HepG2 (cell line): ENCODE measurements at regions not wholly inside any gene's neighbourhood (a gene's known extent, or its start where the extent isn't known, plus 50 kb on each side); places are given as distances from the start of the nearest gene placed in this dataset.

Experiments
- ATAC-seq: fragments of 200-7000 bp; cut with Tn5 transposase; 3 replicates; pipeline ENCODE4 v1.9.1; 2020; ENCODE audit warnings: mild to moderate bottlenecking, moderate library complexity
- BruUV-seq: library from RNA; stranded (reverse); fragments of 400-500 nt; replicated peaks from 2 replicates; lab custom pipeline; 2021; lab: Mats Ljungman, UMichigan
- CTCF ChIA-PET: fragments of 300-600 bp; formaldehyde crosslinking; extraction: SDS; loops from one replicate; lab custom pipeline; 2021; ENCODE audit warnings: low total read pairs, inconsistent platforms, low intra/inter-chr PET ratio; lab: Yijun Ruan, JAX
- POLR2A ChIA-PET: fragments of 350-600 bp; sonication (Branson Sonifier 250); formaldehyde crosslinking; loops from one replicate; lab custom pipeline; 2020; ENCODE audit warnings: antibody characterized with exemption, inconsistent platforms; lab: Yijun Ruan, JAX
- DNase-seq: peaks from one replicate; pipeline ENCODE4 v3.0.0-alpha.2; 2015; ENCODE audit warnings: low spot score
- FAIRE-seq: peaks from 3 replicates; lab custom pipeline; 2011; peaks lifted over from hg19 to GRCh38; lab: Jason Lieb, UNC
- H2AFZ ChIP-seq: one replicate; pipeline ENCODE4 v1.6.1; 2011; ENCODE audit warnings: low read length, inconsistent platforms
- H3K27ac ChIP-seq: fragments of 300-600 bp; 3 replicates; pipeline ENCODE4 v1.8.0; 2011; ENCODE audit warnings: mixed run types, mild to moderate bottlenecking, mixed read lengths, low read length, inconsistent platforms; ENCODE audit not compliant: insufficient read depth; ENCODE audit errors: extremely low read length
- H3K27me3 ChIP-seq, 2 experiments: fragments of 200-600 bp in 1 of 2; 2 replicates in 1 of 2; 3 replicates in 1 of 2; pipeline versions ENCODE4 v1.6.0 to v1.8.0; 2011; ENCODE audit warnings: low read length in 2 of 2, mild to moderate bottlenecking in 2 of 2, moderate library complexity in 2 of 2, inconsistent platforms in 1 of 2; ENCODE audit not compliant: insufficient read depth in 2 of 2, control insufficient read depth in 1 of 2
- H3K36me3 ChIP-seq, 2 experiments: fragments of 200-600 bp in 1 of 2; replicated peaks in 1 of 2; 2 replicates in 1 of 2; 3 replicates in 1 of 2; pipeline versions ENCODE4 v1.5.1 to v1.8.0; 2011; ENCODE audit warnings: low read length in 2 of 2, inconsistent platforms in 1 of 2; ENCODE audit not compliant: insufficient read depth in 2 of 2, control insufficient read depth in 1 of 2
- H3K4me1 ChIP-seq: 2 replicates; pipeline ENCODE4 v1.5.1; 2012; ENCODE audit warnings: low read length, inconsistent platforms; ENCODE audit not compliant: insufficient read depth
- H3K4me2 ChIP-seq: 2 replicates; pipeline ENCODE4 v1.6.0; 2011; ENCODE audit warnings: low read depth, low read length, inconsistent platforms
- H3K4me3 ChIP-seq, 3 experiments: fragments of 200-600 bp in 1 of 3; sonication (generic), shearing (Covaris generic) in 1 of 3; replicated peaks in 1 of 3; 2 replicates each; pipeline ENCODE4 v1.5.1; 2011 to 2016; ENCODE audit warnings: low read length in 3 of 3, inconsistent platforms in 2 of 3, low read depth in 2 of 3, mild to moderate bottlenecking in 2 of 3, control low read depth in 1 of 3, mixed read lengths in 1 of 3; ENCODE audit not compliant: insufficient read depth in 1 of 3
- H3K79me2 ChIP-seq: one replicate; pipeline ENCODE4 v1.6.1; 2011; ENCODE audit warnings: low read length, inconsistent platforms; ENCODE audit not compliant: insufficient read depth
- H3K9ac ChIP-seq: 2 replicates; pipeline ENCODE4 v1.6.0; 2011; ENCODE audit warnings: mild to moderate bottlenecking, low read depth, low read length, inconsistent platforms; ENCODE audit not compliant: insufficient read depth
- H3K9me3 ChIP-seq: 2 replicates; pipeline ENCODE4 v1.5.1; 2012; ENCODE audit warnings: mild to moderate bottlenecking, low read length
- H4K20me1 ChIP-seq: 2 replicates; pipeline ENCODE4 v1.6.0; 2011; ENCODE audit warnings: inconsistent platforms, mild to moderate bottlenecking, low read length, moderate library complexity; ENCODE audit not compliant: insufficient read depth
- CEBPG ChIP-seq: IDR thresholded peaks from 2 replicates; pipeline ENCODE4 v1.6.1; 2016
- CENPBD1 ChIP-seq: sonication (generic); formaldehyde crosslinking; IDR thresholded peaks from 2 replicates; pipeline ENCODE4 v1.8.0; 2022; ENCODE audit warnings: missing genetic modification reagents, low read depth, mild to moderate bottlenecking, borderline replicate concordance
- EZH2 ChIP-seq: conservative IDR thresholded peaks from 2 replicates; pipeline ENCODE4 v1.6.1; 2012; ENCODE audit warnings: mild to moderate bottlenecking, low read depth, low read length, moderate library complexity
- HNRNPK ChIP-seq: fragments of 200-400 bp; formaldehyde crosslinking; IDR thresholded peaks from 2 replicates; pipeline ENCODE4 v1.6.1; 2018; ENCODE audit warnings: low read length, low read depth, moderate library complexity, mild to moderate bottlenecking; ENCODE audit not compliant: poor library complexity, severe bottlenecking
- MYC ChIP-seq: sonication (generic); formaldehyde crosslinking; IDR thresholded peaks from 2 replicates; pipeline ENCODE4 v1.9.0; 2021; ENCODE audit warnings: missing genetic modification reagents, borderline replicate concordance
- RNF2 ChIP-seq: fragments of 450-650 bp; conservative IDR thresholded peaks from 2 replicates; pipeline ENCODE4 v1.6.1; 2016; ENCODE audit warnings: low read depth
- SMARCC2 ChIP-seq: fragments of 450-650 bp; IDR thresholded peaks from 2 replicates; pipeline ENCODE4 v1.6.1; 2017; ENCODE audit warnings: antibody characterized with exemption, mild to moderate bottlenecking
- ZGPAT ChIP-seq: IDR thresholded peaks from 2 replicates; pipeline ENCODE4 v1.6.1; 2016; ENCODE audit warnings: mild to moderate bottlenecking
- ZNF280D ChIP-seq: sonication (generic); formaldehyde crosslinking; IDR thresholded peaks from 2 replicates; pipeline ENCODE4 v1.5.1; 2020; ENCODE audit warnings: mild to moderate bottlenecking, missing genetic modification reagents
- ZNF615 ChIP-seq: sonication (generic); formaldehyde crosslinking; IDR thresholded peaks from 2 replicates; pipeline ENCODE4 v1.5.0; 2020; ENCODE audit warnings: mild to moderate bottlenecking, missing genetic modification reagents, borderline replicate concordance
- ZNF878 ChIP-seq: sonication (generic); formaldehyde crosslinking; IDR thresholded peaks from 2 replicates; pipeline ENCODE4 v1.8.1; 2023; ENCODE audit warnings: mild to moderate bottlenecking, missing genetic modification reagents, moderate library complexity
- WGBS: methylation state at CpG from one replicate; pipeline ENCODE4 v1.1.6; 2017; ENCODE audit warnings: low lambda C conversion rate; 5-methylcytosine and 5-hydroxymethylcytosine counted together
- in situ Hi-C: cut with HindIII; loops from 2 replicates; pipeline ENCODE4 v1.10.0; 2017; ENCODE audit warnings: low pct_unique_long_range_greater_than_20kb; ENCODE audit not compliant: extremely low pct_ligation_motif_present
- intact Hi-C: fragments of 100-400 bp; cut with micrococcal nuclease; formaldehyde crosslinking; loops from one replicate; pipeline ENCODE4 v1.10.0; 2022; ENCODE audit not compliant: unreplicated experiment

- Histone ChIP-seq H3K36me3 (no peaks in the 10 kb centered on the region), H3K9me3 (no peaks in the 10 kb centered on the region), H3K27ac (no peak overlapping the region), H3K9ac (no peak overlapping the region), H4K20me1 (no peaks in the 10 kb centered on the region), H3K4me1 (no peaks in the 10 kb centered on the region), H2AFZ (no peak overlapping the region), H3K27me3 (no peaks in the 10 kb centered on the region), H3K4me2 (no peak overlapping the region), H3K79me2 (no peaks in the 10 kb centered on the region), H3K4me3 (no peak overlapping the region)
- DNase-seq: no peak
- TF ChIP-seq HNRNPK: peak; percentile 85
- no peak for TF ChIP-seq EZH2
- intact Hi-C loops: no loop called here
- 91% methylated on average over 4 of the region's 4 CpGs for WGBS
- ATAC-seq: no peak
- in situ Hi-C loops: no loop called here
- ChIA-PET CTCF (no interaction called here), POLR2A (no interaction called here)
- no TSS peak for BruUV-seq
- no peak for FAIRE-seq
Measured at GRCh38 chrX:10787264-10787663, 166.9 kb upstream of the MID1 start.

- Histone ChIP-seq H3K36me3 (no peaks in the 10 kb centered on the region), H3K27ac (no peak overlapping the region), H3K4me2 (no peak overlapping the region), H3K79me2 (no peaks in the 10 kb centered on the region), H3K9ac (no peak overlapping the region), H3K4me3 (no peak overlapping the region), H2AFZ (no peak overlapping the region), H3K27me3 (no peaks in the 10 kb centered on the region), H3K9me3 (no peaks in the 10 kb centered on the region), H3K4me1 (no peaks in the 10 kb centered on the region), H4K20me1 (no peaks in the 10 kb centered on the region)
- ATAC-seq (no peak), FAIRE-seq (no peak), DNase-seq (no peak)
- no TSS peak for BruUV-seq
- WGBS: 40% methylated on average over 1 of the region's 1 CpG
- ChIA-PET CTCF (no interaction called here), POLR2A (no interaction called here)
- intact Hi-C loops (loop anchor here (10.0 kb wide), 1 partner anchor 311 kb away; no protein-coding TSS in a partner anchor), in situ Hi-C loops (no loop called here)
- no peak for TF ChIP-seq CEBPG (CRISPR knock-in tag)
- no peak for TF ChIP-seq SMARCC2
- no peak for TF ChIP-seq RNF2
- no peak for TF ChIP-seq MYC
- no peak for TF ChIP-seq ZGPAT
- no peak for TF ChIP-seq ZNF878
- no peak for TF ChIP-seq ZNF280D (CRISPR knock-in tag)
- TF ChIP-seq CENPBD1 (CRISPR knock-in tag): no peak
- no peak for TF ChIP-seq ZNF615
Measured at GRCh38 chrX:10794203-10794630, 173.8 kb upstream of the MID1 start.
